ENCODE measurements at regions not wholly inside any gene's neighbourhood (a gene's known extent, or its start where the extent isn't known, plus 50 kb on each side); places are given as distances from the start of the nearest gene placed in this dataset.
"Not testable (repeated sequence)": the region's sequence is repeated elsewhere in the genome, so short reads cannot be mapped to it uniquely, and the experiment has no call there.

DNA sequence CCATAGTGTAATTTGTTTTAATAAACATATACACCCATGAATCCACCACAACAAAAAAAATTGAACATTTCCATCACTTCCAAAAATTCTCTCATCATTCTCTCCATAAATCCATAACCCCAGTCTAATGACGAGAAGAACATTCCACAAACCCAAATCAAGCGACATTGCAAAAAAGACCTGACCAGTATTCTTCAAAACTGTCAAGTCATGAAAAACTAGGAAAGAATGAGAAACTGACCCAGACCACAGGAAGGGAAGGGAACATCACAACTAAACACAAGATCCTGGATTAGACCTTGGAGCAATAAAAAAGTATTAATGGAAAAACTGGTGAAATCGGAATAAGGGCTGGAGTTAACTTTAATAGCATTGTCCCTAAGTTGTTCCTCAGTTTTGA lies 141.3 kb upstream of the SLC35G4 start:
- no peak for DNase-seq (ENCODE audit: low read depth in 4 of 4, low spot score in 1 of 4)

- DNase-seq (ENCODE audit: low read depth in 4 of 4, low spot score in 1 of 4) = no peak
Observed at GRCh38 chr18:11467611-11468010, 141.8 kb upstream of the SLC35G4 start.

GRCh38 chr18:11464129-11464528 lies 145.3 kb upstream of the SLC35G4 start:
- DNase-seq (ENCODE audit: low read depth in 4 of 4, low spot score in 1 of 4) = no peak

DNA sequence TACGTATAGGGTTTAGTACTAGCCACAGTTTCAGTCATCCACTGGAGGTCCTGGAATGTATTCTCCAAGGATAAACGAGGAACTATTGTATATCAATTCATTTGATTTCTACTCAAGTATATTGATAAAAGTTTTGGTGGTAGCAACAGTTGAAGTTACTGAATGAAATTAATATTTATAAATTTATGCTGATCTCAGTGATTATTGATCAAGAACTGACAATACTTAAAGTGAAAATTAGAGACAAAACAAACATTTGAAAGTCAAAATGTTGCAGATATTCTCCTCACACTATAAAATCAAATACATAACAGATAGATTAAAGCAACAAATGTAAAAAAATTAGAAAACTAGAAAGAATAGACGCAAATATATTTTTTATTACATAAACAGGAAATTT lies 150.9 kb upstream of the SLC35G4 start:
- no peak for DNase-seq (ENCODE audit: low read depth in 4 of 4, low spot score in 1 of 4)

DNA sequence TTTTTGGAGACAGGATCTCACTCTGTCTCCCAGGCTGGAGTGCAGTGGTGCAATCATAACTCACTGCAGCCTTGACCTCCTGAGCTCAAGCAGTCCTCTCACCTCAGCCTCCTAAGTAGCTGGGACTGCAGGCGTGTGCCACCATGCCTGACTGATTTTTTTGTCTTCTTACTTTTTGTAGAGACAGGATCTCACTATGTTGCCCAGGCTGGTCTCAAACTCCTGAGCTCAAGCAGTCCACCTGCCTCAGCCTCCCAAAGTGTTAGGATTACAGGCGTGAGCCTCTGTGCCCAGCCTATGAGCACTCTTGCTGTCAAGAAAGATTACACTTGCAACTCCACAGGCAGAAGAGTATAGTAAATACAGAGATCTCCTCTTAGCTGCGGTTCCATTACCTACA lies 151.5 kb upstream of the SLC35G4 start:
- DNase-seq (ENCODE audit: low read depth in 4 of 4, low spot score in 1 of 4) = not testable (repeated sequence)

DNA sequence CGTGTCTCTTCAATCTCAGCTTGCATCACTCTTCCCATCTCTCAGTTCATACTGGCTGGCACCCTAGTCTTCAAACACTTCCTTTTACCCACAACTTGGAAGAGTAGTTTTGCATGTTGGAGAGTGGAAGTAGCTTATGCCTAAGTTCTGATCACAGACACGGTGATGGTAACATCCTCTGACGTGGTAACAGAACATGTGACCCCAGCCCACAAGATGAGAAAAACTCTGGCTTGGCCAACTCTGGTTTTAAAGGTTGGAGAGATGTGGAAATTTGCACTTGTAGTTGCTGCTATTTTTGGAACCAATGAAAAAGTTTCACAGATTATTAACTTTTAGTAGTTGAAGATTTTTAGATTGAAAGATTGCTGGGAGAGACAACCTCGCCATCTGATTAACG lies 155.4 kb upstream of the SLC35G4 start:
- DNase-seq (ENCODE audit: low read depth in 4 of 4, low spot score in 1 of 4) = no peak

DNA sequence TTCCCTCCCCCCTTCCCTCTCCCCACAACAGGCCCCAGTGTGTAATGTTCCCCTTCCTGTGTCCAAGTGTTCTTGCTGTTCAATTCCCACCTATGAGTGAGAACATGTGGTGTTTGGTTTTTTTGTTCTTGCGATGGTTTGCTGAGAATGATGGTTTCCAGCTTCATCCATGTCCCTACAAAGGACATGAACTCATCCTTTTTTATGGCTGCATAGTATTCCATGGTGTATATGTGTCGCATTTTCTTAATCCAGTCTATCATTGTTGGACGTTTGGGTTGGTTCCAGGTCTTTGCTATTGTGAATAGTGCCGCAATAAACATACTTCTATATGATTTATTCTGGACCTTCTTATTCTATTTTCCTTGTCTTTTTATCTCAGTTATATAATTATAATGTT lies 165.2 kb upstream of the SLC35G4 start:
- DNase-seq (ENCODE audit: low read depth in 4 of 4, low spot score in 1 of 4) = not testable (repeated sequence)

DNA sequence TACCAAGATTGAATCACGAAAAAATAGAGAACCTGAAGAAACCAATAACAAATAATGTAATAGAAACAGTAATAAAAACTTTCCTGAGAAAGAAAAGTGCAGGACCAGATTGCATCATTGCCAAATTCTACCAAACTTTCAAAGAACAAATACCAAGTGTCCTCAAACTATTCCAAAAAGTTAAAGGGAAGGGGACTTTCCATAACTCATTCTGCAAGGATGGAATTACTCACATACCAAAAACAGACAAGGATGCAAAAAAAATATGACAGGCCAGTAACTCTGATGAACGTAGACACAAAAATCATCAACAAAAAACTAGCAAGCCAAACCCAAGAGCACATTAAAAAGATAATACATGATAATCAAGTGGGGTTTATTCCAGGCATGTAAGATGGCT lies 172.3 kb upstream of the SLC35G4 start:
- DNase-seq (ENCODE audit: low read depth in 4 of 4, low spot score in 1 of 4) = no peak

DNA sequence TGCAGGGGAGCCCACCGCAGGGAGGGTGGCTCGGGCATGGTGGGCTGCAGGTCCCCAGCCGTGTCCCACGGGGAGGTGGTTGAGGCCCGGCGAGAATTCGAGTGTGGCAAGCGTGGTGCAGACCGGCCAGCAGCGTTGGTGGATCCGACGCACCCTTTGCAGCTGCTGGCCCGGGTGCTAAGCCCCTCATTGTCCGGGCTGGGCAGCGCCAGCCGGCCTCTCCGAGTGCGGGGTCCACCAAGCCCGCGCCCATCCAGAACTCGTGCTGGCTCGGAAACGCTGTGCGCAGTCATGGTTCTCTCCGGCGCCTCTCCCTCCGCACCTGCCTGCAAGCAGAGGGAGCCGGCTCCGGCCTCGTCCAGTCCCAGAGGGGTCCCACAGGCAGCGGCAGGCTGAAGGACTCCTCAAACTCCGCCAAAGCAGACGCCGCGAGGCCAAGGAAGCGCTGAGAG lies 177.0 kb upstream of the SLC35G4 start:
- no peak for DNase-seq (ENCODE audit: low read depth in 4 of 4, low spot score in 1 of 4)

GRCh38 chr18:11429876-11430275 lies 179.5 kb upstream of the SLC35G4 start:
- no peak for DNase-seq (ENCODE audit: low read depth in 4 of 4, low spot score in 1 of 4)

DNA sequence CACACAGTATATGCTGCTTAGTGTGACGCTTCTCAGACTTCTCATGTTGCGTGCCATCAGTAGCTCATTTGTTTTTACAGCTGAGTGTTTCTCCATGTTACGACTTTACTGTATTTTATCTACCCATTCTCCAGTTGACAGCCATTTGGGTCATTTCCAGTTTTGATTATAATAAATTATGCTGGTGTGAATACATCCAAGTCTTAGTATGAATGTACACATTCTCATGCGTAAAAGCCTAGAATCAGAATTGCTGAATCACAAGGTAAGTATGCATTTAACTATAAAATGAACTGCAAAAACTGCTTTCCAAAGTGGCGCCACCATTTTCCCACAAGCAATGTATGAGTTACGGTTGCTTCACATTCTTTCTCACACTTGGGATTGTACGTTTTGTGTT lies 184.2 kb upstream of the SLC35G4 start:
- DNase-seq (ENCODE audit: low read depth in 4 of 4, low spot score in 1 of 4) = no peak

- DNase-seq (ENCODE audit: low read depth in 4 of 4, low spot score in 1 of 4) = no peak
Observed at GRCh38 chr18:11419338-11419737, 190.1 kb upstream of the SLC35G4 start.

- no peak for DNase-seq (ENCODE audit: low read depth in 4 of 4, low spot score in 1 of 4)
Observed at GRCh38 chr18:11412811-11413210, 196.6 kb upstream of the SLC35G4 start.

- DNase-seq (ENCODE audit: low read depth in 4 of 4, low spot score in 1 of 4) = no peak
Observed at GRCh38 chr18:11411048-11411447, 198.3 kb upstream of the SLC35G4 start.

- no peak for DNase-seq (ENCODE audit: low read depth in 4 of 4, low spot score in 1 of 4)
Observed at GRCh38 chr18:11408555-11409065, 200.8 kb upstream of the SLC35G4 start.

GRCh38 chr18:11407940-11408339 lies 201.5 kb upstream of the SLC35G4 start:
- DNase-seq (ENCODE audit: low read depth in 4 of 4, low spot score in 1 of 4) = no peak

- no peak for DNase-seq (ENCODE audit: low read depth in 4 of 4, low spot score in 1 of 4)
Observed at GRCh38 chr18:11405804-11406203, 203.6 kb upstream of the SLC35G4 start.

GRCh38 chr18:11400703-11401102 lies 208.7 kb upstream of the SLC35G4 start:
- no peak for DNase-seq (ENCODE audit: low read depth in 4 of 4, low spot score in 1 of 4)

- DNase-seq (ENCODE audit: low read depth in 4 of 4, low spot score in 1 of 4) = no peak
Observed at GRCh38 chr18:11398625-11399024, 210.8 kb upstream of the SLC35G4 start.

DNA sequence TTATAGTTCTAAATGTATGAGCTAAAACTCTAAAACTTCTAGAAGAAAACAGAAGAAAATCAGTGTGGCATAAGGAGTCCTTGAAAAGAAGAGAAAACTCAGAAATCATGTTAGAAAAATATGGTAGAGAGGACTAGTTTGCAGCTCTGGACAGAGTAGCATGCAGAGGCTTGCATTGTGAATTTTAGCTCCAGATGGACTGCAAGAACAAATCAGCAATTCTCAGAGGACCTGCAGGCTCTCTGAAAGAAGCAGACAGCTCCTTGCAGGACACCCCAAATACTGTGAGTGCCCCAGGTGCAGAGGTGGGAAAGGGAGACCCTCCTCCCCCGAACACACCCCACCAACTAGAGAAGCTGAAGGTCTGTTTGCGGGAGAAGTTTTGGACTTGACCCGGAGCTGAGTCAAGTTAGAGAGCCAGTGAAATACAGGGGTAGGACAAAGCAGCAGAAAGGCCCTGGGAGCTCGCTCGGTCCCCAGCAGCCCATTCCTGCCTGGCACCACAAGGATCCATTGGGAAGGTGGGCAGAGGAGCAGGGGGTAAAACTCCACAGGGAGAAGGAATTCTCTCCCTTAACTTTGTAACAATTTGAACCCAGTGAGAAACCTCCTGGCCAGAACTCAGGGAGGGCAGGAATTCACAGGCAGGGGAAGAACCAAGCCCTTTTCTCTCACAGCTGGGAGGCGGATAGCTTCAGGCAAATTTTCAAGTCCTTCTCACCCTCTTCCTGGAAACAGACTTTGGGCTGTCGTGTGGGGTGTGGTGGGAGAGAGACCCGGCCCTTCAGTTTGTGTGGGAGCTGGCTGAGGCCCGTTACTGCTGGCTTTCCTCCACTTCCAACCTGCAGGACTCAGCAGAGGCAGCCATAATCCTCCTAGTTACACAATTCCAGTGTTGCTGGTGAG lies 216.2 kb upstream of the SLC35G4 start:
- no peak for DNase-seq (ENCODE audit: low read depth in 4 of 4, low spot score in 1 of 4)

DNA sequence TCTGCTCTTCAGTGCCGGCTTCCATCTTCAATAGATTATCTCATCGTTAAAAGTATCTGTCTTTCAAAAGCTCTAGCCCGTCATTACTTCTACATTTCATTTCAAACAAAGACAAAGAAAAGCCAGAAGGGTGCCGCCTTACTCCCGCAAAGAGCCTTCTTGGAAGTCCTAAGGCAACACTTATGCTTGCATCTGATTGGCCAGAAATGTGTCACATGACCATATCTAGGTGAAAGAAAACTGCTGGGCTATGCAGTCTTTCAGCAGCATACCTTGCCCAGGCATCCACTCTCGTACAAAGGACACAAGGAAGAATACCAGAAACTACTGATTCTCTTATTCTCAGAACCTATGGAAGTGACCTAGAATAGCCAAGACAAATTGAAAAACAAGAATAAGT lies 217.1 kb upstream of the SLC35G4 start:
- DNase-seq (ENCODE audit: low read depth in 4 of 4, low spot score in 1 of 4) = no peak

DNA sequence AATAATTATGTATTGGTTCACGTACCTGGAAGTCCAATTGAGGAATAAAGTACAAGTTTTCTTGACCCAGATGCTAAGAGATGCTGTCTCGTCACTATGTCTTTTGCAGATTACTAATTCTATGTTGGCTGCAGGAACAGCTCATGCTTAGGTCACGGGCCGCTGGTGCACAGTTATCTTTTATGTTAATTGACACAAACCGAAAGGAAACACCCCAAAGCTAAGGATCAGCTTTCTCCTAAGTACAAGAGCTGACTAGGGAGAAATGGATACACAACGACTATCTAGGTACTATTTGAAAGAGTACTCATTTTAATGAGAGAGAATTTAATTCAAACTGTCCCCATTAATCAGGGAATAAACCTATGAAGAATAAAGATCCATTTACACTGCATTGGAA lies 217.7 kb upstream of the SLC35G4 start:
- DNase-seq (ENCODE audit: low read depth in 4 of 4, low spot score in 1 of 4) = no peak
